PC-9 (cell line): ENCODE measurements at regions not wholly inside any gene's neighbourhood (a gene's known extent, or its start where the extent isn't known, plus 50 kb on each side); places are given as distances from the start of the nearest gene placed in this dataset.

Experiments
- EZH2 ChIP-seq: fragments of 200-600 bp; sonication (generic); IDR thresholded peaks from 2 replicates; pipeline ENCODE4 v1.8.0; 2017; ENCODE audit warnings: antibody characterized with exemption, low read depth
- TF ChIP-seq, protein P1 (sequence below): fragments of 200-600 bp; sonication (generic); conservative IDR thresholded peaks from 2 replicates; pipeline ENCODE4 v1.6.1; 2017; ENCODE audit warnings: mixed run types, antibody characterized with exemption, mild to moderate bottlenecking, moderate library complexity

GRCh38 chr9:89850153-89850552 is 245.3 kb downstream of the GADD45G start:
- TF ChIP-seq, protein P1, sequence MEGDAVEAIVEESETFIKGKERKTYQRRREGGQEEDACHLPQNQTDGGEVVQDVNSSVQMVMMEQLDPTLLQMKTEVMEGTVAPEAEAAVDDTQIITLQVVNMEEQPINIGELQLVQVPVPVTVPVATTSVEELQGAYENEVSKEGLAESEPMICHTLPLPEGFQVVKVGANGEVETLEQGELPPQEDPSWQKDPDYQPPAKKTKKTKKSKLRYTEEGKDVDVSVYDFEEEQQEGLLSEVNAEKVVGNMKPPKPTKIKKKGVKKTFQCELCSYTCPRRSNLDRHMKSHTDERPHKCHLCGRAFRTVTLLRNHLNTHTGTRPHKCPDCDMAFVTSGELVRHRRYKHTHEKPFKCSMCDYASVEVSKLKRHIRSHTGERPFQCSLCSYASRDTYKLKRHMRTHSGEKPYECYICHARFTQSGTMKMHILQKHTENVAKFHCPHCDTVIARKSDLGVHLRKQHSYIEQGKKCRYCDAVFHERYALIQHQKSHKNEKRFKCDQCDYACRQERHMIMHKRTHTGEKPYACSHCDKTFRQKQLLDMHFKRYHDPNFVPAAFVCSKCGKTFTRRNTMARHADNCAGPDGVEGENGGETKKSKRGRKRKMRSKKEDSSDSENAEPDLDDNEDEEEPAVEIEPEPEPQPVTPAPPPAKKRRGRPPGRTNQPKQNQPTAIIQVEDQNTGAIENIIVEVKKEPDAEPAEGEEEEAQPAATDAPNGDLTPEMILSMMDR, result no peak
- TF ChIP-seq EZH2, result no peak
